Kidney tubule cell (primary cell): ENCODE measurements at regions not wholly inside any gene's neighbourhood (a gene's known extent, or its start where the extent isn't known, plus 50 kb on each side); places are given as distances from the start of the nearest gene placed in this dataset.
A peak's percentile ranks its signal among the peaks of the same experiment; 100 is the strongest.
"Not testable (repeated sequence)": the region's sequence is repeated elsewhere in the genome, so short reads cannot be mapped to it uniquely, and the experiment has no call there.

ENCODE experiments used
- DNase-seq: peaks from one replicate; pipeline ENCODE4 v3.0.0-alpha.2; 2018; ENCODE audit warnings: low spot score

- DNase-seq = no peak
Measured at GRCh38 chrX:137195296-137195695, 161.5 kb upstream of the GPR101 start.

- DNase-seq = peak; percentile 32
Measured at GRCh38 chrX:137194164-137194563, 160.4 kb upstream of the GPR101 start.

GRCh38 chrX:137187540-137187939, 153.7 kb upstream of the GPR101 start:
- DNase-seq = no peak

- DNase-seq = no peak
Measured at GRCh38 chrX:137178392-137178791, 144.6 kb upstream of the GPR101 start.

- DNase-seq = no peak
Measured at GRCh38 chrX:137172317-137172948, 138.6 kb upstream of the GPR101 start.

GRCh38 chrX:137171626-137172025, 137.8 kb upstream of the GPR101 start:
- no peak for DNase-seq

GRCh38 chrX:137166591-137166990, 132.8 kb upstream of the GPR101 start:
- DNase-seq = no peak

GRCh38 chrX:137164329-137164728, 130.5 kb upstream of the GPR101 start:
- DNase-seq = no peak

- no peak for DNase-seq
Measured at GRCh38 chrX:137151403-137151802, 117.6 kb upstream of the GPR101 start.

GRCh38 chrX:137143864-137144263, 110.1 kb upstream of the GPR101 start:
- DNase-seq = no peak

GRCh38 chrX:137122651-137123050, 88.9 kb upstream of the GPR101 start:
- not testable (repeated sequence) for DNase-seq

GRCh38 chrX:137119049-137119448, 85.3 kb upstream of the GPR101 start:
- no peak for DNase-seq

- DNase-seq = no peak
Measured at GRCh38 chrX:137118536-137118935, 84.7 kb upstream of the GPR101 start.

- DNase-seq = no peak
Measured at GRCh38 chrX:137118136-137118535, 84.3 kb upstream of the GPR101 start.

- DNase-seq = not testable (repeated sequence)
Measured at GRCh38 chrX:137107877-137108276, 74.1 kb upstream of the GPR101 start.

- no peak for DNase-seq
Measured at GRCh38 chrX:137101273-137101990, 67.6 kb upstream of the GPR101 start.
